LNCaP clone FGC (cell line): ENCODE measurements at regions not wholly inside any gene's neighbourhood (a gene's known extent, or its start where the extent isn't known, plus 50 kb on each side); places are given as distances from the start of the nearest gene placed in this dataset.

ENCODE experiments used
- DNase-seq: peaks from one replicate; pipeline ENCODE4 v3.0.0-alpha.2; 2011; ENCODE audit warnings: low read depth
- H3K4me3 ChIP-seq: 2 replicates; pipeline ENCODE4 v1.5.1; 2011; ENCODE audit warnings: mild to moderate bottlenecking, low read depth, low read length, control low read depth
- TF ChIP-seq, protein P1 (sequence below): IDR thresholded peaks from 2 replicates; pipeline ENCODE4 v1.5.1; 2012; ENCODE audit warnings: mild to moderate bottlenecking; ENCODE audit not compliant: control insufficient read depth, insufficient read depth; ENCODE audit errors: extremely low read depth

GRCh38 chr2:31707992-31708391 lies 127.3 kb upstream of the SRD5A2 start:
- TF ChIP-seq, protein P1, sequence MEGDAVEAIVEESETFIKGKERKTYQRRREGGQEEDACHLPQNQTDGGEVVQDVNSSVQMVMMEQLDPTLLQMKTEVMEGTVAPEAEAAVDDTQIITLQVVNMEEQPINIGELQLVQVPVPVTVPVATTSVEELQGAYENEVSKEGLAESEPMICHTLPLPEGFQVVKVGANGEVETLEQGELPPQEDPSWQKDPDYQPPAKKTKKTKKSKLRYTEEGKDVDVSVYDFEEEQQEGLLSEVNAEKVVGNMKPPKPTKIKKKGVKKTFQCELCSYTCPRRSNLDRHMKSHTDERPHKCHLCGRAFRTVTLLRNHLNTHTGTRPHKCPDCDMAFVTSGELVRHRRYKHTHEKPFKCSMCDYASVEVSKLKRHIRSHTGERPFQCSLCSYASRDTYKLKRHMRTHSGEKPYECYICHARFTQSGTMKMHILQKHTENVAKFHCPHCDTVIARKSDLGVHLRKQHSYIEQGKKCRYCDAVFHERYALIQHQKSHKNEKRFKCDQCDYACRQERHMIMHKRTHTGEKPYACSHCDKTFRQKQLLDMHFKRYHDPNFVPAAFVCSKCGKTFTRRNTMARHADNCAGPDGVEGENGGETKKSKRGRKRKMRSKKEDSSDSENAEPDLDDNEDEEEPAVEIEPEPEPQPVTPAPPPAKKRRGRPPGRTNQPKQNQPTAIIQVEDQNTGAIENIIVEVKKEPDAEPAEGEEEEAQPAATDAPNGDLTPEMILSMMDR: no peak
- DNase-seq: no peak
- no peak overlapping the region for H3K4me3 ChIP-seq

GRCh38 chr2:31704561-31705212 lies 123.9 kb upstream of the SRD5A2 start:
- no peak overlapping the region for H3K4me3 ChIP-seq
- peak; percentile 15 for DNase-seq
- TF ChIP-seq, protein P1: no peak

DNA sequence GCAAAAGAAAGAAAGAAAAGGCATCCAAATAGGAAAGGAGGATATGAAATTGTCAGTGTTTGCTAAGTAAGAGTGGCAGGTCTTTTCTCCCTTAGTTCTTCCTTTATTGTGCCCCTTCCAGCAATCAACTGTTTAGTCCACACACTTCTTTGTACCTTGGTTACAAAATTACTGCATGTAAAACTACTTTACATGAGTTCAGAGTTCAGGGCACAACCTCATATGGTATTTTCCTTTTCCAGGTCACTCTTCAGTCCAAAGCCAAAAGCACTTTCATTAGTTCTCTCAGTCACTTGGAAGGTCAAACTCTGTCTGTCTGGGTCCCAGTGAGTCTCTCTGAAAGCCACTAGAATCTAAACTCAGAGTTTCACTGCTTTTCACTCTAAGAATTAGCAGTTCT lies 122.5 kb upstream of the SRD5A2 start:
- H3K4me3 ChIP-seq: no peak overlapping the region
- TF ChIP-seq, protein P1: no peak
- DNase-seq: no peak

DNA sequence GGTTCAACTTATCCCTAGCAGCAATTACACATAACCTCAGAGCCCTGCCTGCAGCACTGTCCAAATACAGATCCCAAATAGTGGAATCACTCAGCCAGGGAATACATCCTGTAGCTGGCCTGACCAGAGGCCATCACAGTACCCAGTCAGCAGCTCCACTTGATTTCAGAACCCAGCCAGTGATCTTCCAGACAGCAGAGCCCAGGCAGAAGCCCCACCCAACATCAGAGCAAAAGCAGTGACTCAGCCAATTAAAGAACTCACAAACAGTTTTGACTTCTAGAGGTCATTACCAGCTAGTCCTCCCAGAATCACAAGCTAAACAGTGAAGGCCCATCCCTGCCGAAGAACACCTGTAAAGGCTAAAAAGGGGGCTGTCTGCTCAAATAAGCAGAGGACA lies 118.0 kb upstream of the SRD5A2 start:
- H3K4me3 ChIP-seq: no peak overlapping the region
- TF ChIP-seq, protein P1: no peak
- no peak for DNase-seq

- H3K4me3 ChIP-seq: no peak overlapping the region
- TF ChIP-seq, protein P1: no peak
- no peak for DNase-seq
Observed at GRCh38 chr2:31696068-31696467, 115.3 kb upstream of the SRD5A2 start.

- DNase-seq: no peak
- TF ChIP-seq, protein P1: peak; percentile 39
- H3K4me3 ChIP-seq: no peak overlapping the region
Observed at GRCh38 chr2:31694444-31694843, 113.7 kb upstream of the SRD5A2 start.

DNA sequence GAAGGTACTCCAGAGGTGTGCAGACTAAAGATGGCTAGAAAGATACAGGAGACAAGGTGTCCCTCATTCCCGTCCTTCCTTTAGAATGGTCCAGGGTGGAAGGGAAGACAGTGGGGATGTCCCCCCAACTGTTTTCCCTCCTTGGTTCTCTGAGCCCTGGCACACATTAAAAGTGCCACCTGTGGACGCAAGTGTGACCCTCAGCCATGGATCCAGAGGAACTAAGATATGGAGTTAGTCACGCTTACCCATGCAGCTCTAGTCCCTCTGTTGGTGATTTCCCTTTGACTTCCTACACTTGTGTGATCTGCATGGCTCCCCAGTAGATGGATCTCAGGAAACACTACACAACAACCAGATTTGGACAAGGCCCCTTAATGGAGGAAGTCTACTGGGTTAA lies 113.1 kb upstream of the SRD5A2 start:
- no peak for DNase-seq
- TF ChIP-seq, protein P1: no peak
- H3K4me3 ChIP-seq: no peak overlapping the region
